ENCODE measurements at regions not wholly inside any gene's neighbourhood (a gene's known extent, or its start where the extent isn't known, plus 50 kb on each side); places are given as distances from the start of the nearest gene placed in this dataset.

DNA sequence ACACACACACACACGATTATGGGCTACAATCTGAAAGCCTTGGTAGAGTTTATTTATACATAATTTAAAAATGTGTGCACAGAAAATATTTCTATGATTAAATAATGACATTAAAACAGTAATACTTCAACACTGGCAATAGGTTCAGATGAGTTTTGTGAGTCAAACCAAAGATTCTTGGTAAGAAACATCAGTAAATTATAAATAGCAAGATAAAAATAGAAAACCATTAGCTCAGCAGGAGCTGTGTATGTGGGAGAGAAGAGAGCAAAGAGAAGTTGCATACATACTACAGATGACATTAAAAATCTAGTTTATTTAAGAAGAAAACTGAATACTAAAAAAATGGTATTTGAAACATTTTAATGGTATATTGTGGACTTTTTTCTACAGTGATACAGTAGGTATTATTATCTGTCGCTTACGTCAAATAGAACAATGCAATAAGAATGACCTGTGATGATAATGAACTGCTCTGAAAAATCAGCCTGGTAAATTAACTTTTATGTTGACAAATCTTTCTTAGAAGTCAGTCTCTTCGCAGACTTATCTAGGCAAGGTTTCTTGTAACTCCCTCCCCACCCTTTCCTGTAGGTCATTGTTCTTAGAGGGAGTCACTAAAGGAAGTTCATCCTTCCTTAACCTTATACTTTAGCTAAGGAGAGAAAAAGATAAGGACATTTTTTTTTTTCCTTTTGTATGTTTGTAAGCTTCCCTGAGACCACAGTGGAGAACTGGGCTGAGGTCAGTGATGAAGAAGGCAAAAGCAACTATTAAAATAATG, 149.3 kb downstream of the GJA1 start:
- WGBS (ENCODE audit: insufficient coverage), result 87% methylated on average over 3 of the region's 4 CpGs
- intact Hi-C loops (cut with micrococcal nuclease), result no loop called here
- no peaks in the 10 kb centered on the region for H3K27me3 ChIP-seq (ENCODE audit: control insufficient read depth, insufficient read depth, low read length)

DNA sequence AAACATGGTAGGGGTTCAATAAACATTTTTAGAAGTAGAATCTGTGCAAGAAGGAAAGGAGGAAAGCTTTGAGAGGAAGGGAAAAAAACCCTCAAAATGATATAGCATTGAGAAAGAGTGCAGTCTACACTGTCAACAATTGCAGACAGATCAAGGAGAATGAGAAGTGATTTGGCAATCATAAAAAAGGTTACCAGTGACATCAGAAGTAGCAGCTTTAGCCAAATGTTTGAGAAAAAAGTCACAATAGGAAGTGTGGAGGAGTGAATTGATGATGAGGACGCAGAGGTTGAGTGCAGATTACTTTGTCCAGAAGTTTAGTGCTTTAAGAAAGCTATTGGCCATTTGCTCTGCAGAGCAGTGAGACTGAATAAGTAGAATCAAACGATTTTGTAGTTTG, 155.0 kb downstream of the GJA1 start:
- TF ChIP-seq, protein P1, sequence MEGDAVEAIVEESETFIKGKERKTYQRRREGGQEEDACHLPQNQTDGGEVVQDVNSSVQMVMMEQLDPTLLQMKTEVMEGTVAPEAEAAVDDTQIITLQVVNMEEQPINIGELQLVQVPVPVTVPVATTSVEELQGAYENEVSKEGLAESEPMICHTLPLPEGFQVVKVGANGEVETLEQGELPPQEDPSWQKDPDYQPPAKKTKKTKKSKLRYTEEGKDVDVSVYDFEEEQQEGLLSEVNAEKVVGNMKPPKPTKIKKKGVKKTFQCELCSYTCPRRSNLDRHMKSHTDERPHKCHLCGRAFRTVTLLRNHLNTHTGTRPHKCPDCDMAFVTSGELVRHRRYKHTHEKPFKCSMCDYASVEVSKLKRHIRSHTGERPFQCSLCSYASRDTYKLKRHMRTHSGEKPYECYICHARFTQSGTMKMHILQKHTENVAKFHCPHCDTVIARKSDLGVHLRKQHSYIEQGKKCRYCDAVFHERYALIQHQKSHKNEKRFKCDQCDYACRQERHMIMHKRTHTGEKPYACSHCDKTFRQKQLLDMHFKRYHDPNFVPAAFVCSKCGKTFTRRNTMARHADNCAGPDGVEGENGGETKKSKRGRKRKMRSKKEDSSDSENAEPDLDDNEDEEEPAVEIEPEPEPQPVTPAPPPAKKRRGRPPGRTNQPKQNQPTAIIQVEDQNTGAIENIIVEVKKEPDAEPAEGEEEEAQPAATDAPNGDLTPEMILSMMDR (IDR thresholded peaks at IDR 0.05), result no peak
- intact Hi-C loops (cut with micrococcal nuclease), result no loop called here
- H3K4me1 Mint-ChIP-seq, result no peaks in the 10 kb centered on the region
- DNase-seq, result no peak
- no peaks in the 10 kb centered on the region for H3K36me3 Mint-ChIP-seq
- Histone ChIP-seq H3K27ac (ENCODE audit: low read length) (no peak overlapping the region), H3K27me3 (ENCODE audit: control insufficient read depth, insufficient read depth, low read length) (no peaks in the 10 kb centered on the region), H3K36me3 (ENCODE audit: control insufficient read depth, insufficient read depth, low read length) (no peaks in the 10 kb centered on the region), H3K4me3 (ENCODE audit: low read length) (no peak overlapping the region), H3K4me1 (ENCODE audit: control insufficient read depth, insufficient read depth, low read length) (no peaks in the 10 kb centered on the region), H3K9me3 (ENCODE audit: control insufficient read depth, insufficient read depth, low read length) (no peaks in the 10 kb centered on the region)
- no peak overlapping the region for H3K27ac Mint-ChIP-seq
- ATAC-seq, result no peak
- no peaks in the 10 kb centered on the region for H3K27me3 Mint-ChIP-seq (ENCODE audit: low read depth in 2 of 2)
- WGBS (ENCODE audit: insufficient coverage), result 51% methylated on average over 2 of the region's 2 CpGs
- H3K9me3 Mint-ChIP-seq, result peaks cover 3% of the 10 kb centered on the region in 2 donors
- no peak overlapping the region for H3K4me3 Mint-ChIP-seq

More for the DNA sequence above, 149.3 kb downstream of the GJA1 start:
- H3K4me3 Mint-ChIP-seq, result no peak overlapping the region
- H3K27ac ChIP-seq (ENCODE audit: low read length), result no peak overlapping the region
- H3K36me3 Mint-ChIP-seq, result no peaks in the 10 kb centered on the region
- TF ChIP-seq, protein P1 (IDR thresholded peaks at IDR 0.05), result no peak
- no peak overlapping the region for H3K4me3 ChIP-seq (ENCODE audit: low read length)
- H3K27ac Mint-ChIP-seq, result no peak overlapping the region
- no peaks in the 10 kb centered on the region for H3K36me3 ChIP-seq (ENCODE audit: control insufficient read depth, insufficient read depth, low read length)
- no peaks in the 10 kb centered on the region for H3K4me1 ChIP-seq (ENCODE audit: control insufficient read depth, insufficient read depth, low read length)
- H3K4me1 Mint-ChIP-seq, result no peaks in the 10 kb centered on the region
- no peak for DNase-seq
- ATAC-seq, result no peak
- no peaks in the 10 kb centered on the region for H3K9me3 ChIP-seq (ENCODE audit: control insufficient read depth, insufficient read depth, low read length)
- no peaks in the 10 kb centered on the region for H3K27me3 Mint-ChIP-seq (ENCODE audit: low read depth in 2 of 2)
- peaks cover 4 to 9% of the 10 kb centered on the region in 2 donors for H3K9me3 Mint-ChIP-seq

DNA sequence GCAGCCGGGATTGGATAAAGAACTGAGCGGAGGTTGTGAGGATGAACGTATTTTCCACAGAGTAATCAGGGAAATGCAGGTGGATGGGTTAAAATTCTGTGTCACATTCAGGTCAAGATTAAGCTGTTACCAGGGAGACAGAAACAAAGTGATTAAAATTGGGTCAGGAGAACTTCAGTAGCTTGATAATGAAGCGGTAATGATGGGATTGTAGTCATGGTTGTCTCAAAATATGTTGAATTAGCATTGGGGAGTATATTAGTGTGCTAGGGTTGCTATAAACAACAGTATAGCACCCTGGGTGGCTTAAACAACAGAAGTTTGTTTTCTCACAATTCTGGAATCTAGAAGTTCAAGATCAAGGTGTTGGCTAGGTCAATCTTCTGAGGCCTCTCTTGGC, 155.5 kb downstream of the GJA1 start:
- Mint-ChIP-seq H3K4me3 (no peak overlapping the region), H3K36me3 (no peaks in the 10 kb centered on the region), H3K27me3 (ENCODE audit: low read depth in 2 of 2) (no peaks in the 10 kb centered on the region), H3K9me3 (peaks cover 3% of the 10 kb centered on the region in 2 donors), H3K27ac (no peak overlapping the region), H3K4me1 (no peaks in the 10 kb centered on the region)
- ATAC-seq, result no peak
- H3K4me1 ChIP-seq (ENCODE audit: control insufficient read depth, insufficient read depth, low read length), result no peaks in the 10 kb centered on the region
- WGBS (ENCODE audit: insufficient coverage), result 86% methylated on average over 4 of the region's 4 CpGs
- H3K27ac ChIP-seq (ENCODE audit: low read length), result no peak overlapping the region
- TF ChIP-seq, protein P1 (IDR thresholded peaks at IDR 0.05), result no peak
- intact Hi-C loops (cut with micrococcal nuclease), result no loop called here
- no peaks in the 10 kb centered on the region for H3K9me3 ChIP-seq (ENCODE audit: control insufficient read depth, insufficient read depth, low read length)
- H3K4me3 ChIP-seq (ENCODE audit: low read length), result no peak overlapping the region
- H3K36me3 ChIP-seq (ENCODE audit: control insufficient read depth, insufficient read depth, low read length), result no peaks in the 10 kb centered on the region
- no peak for DNase-seq
- H3K27me3 ChIP-seq (ENCODE audit: control insufficient read depth, insufficient read depth, low read length), result no peaks in the 10 kb centered on the region
